ENCODE measurements at regions not wholly inside any gene's neighbourhood (a gene's known extent, or its start where the extent isn't known, plus 50 kb on each side); places are given as distances from the start of the nearest gene placed in this dataset.

DNA sequence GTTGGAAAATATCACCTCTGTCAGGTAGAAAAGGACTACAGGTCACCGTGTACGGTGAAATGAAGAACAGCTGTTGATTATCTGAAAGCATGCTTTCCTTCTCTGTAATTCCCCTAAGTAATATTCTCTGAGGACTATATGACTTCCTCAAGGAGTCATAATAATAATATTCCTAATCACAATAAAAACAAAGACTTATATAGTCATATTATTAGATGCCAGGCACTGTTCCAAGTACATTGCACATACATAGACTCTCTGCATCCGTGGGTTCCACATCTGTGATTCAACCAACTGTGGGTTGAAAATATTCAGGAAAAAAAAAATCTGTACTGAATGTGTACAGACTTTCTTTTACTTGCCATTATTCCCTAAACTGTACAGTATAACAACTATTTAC lies 512.4 kb upstream of the ID2 start:
- Histone ChIP-seq H3K9me3 (no peaks in the 10 kb centered on the region), H3K4me1 (ENCODE audit: control insufficient read depth in 1 of 2, insufficient read depth in 1 of 2, low read depth in 1 of 2, low read length in 1 of 2) (no peaks in the 10 kb centered on the region), H3K27me3 (no peaks in the 10 kb centered on the region), H3K36me3 (no peaks in the 10 kb centered on the region), H3K4me3 (ENCODE audit: low read depth in 1 of 2, low read length in 1 of 2) (no peak overlapping the region), H3K27ac (no peak overlapping the region)
- TF ChIP-seq, protein P1, sequence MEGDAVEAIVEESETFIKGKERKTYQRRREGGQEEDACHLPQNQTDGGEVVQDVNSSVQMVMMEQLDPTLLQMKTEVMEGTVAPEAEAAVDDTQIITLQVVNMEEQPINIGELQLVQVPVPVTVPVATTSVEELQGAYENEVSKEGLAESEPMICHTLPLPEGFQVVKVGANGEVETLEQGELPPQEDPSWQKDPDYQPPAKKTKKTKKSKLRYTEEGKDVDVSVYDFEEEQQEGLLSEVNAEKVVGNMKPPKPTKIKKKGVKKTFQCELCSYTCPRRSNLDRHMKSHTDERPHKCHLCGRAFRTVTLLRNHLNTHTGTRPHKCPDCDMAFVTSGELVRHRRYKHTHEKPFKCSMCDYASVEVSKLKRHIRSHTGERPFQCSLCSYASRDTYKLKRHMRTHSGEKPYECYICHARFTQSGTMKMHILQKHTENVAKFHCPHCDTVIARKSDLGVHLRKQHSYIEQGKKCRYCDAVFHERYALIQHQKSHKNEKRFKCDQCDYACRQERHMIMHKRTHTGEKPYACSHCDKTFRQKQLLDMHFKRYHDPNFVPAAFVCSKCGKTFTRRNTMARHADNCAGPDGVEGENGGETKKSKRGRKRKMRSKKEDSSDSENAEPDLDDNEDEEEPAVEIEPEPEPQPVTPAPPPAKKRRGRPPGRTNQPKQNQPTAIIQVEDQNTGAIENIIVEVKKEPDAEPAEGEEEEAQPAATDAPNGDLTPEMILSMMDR (IDR thresholded peaks at IDR 0.05), result no peak

DNA sequence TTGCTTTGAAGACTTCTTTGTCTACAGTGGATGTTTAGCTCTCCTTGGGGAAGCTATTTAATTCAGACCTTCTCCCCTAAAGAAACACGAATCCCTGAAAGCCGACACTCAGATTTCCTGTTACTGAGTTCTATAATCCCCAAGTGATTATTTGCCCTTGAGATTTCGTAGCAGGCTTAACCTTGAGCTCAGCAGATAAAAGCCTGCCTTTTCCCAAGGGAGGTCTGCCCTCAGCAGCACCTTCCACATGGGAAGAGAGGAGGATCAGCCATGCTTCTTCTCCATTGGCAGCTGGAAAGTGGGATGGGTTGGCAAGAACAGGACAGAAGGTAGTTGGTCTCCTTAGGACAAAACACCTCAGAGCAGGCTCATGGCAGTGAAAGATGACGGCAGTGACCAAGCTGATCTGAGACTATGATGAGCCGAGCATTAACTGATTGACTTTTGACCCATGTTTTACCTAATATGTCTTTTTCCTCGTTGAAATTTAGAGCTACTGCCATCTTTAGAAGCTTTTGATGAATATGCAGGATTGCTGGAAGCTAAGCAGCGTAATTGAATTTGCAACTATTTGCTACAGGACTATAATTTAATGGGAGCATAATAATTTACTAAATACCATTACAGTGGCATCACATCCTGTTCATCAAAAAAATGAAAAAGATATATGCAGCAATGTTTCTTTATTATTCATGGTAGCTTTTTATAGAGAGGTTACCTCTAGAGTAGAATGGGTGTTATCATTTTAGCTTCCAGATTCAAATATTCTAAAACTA lies 511.1 kb upstream of the ID2 start:
- no peaks in the 10 kb centered on the region for H3K27me3 ChIP-seq
- TF ChIP-seq, protein P1 (IDR thresholded peaks at IDR 0.05), result no peak
- H3K27ac ChIP-seq, result no peak overlapping the region
- no peaks in the 10 kb centered on the region for H3K9me3 ChIP-seq
- no peaks in the 10 kb centered on the region for H3K4me1 ChIP-seq (ENCODE audit: control insufficient read depth in 1 of 2, insufficient read depth in 1 of 2, low read depth in 1 of 2, low read length in 1 of 2)
- no peaks in the 10 kb centered on the region for H3K36me3 ChIP-seq
- H3K4me3 ChIP-seq (ENCODE audit: low read depth in 1 of 2, low read length in 1 of 2), result no peak overlapping the region

DNA sequence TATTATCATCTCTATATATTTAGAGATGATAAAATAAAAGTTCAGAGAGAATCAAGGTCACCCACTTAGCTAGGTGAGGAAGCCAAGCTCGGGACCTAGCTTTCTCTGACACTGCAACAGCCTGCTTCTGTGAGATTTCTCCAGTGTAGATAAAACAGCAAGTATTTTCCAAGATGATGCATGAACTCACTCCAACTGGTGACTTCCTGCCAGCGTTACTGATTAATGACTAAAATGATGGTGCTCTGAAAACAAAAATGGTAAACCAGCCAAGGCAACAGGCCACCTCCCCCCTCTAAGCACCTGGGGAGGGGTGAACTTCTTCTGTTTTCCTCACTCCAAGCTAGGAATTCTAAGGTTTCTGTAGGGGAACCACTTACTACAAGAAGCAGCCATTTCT lies 510.2 kb upstream of the ID2 start:
- Histone ChIP-seq H3K4me3 (ENCODE audit: low read depth in 1 of 2, low read length in 1 of 2) (no peak overlapping the region), H3K9me3 (no peaks in the 10 kb centered on the region), H3K27ac (no peak overlapping the region), H3K27me3 (no peaks in the 10 kb centered on the region), H3K36me3 (no peaks in the 10 kb centered on the region), H3K4me1 (ENCODE audit: control insufficient read depth in 1 of 2, insufficient read depth in 1 of 2, low read depth in 1 of 2, low read length in 1 of 2) (peaks cover 7% of the 10 kb centered on the region in 2 experiments)
- TF ChIP-seq, protein P1 (IDR thresholded peaks at IDR 0.05), result no peak

DNA sequence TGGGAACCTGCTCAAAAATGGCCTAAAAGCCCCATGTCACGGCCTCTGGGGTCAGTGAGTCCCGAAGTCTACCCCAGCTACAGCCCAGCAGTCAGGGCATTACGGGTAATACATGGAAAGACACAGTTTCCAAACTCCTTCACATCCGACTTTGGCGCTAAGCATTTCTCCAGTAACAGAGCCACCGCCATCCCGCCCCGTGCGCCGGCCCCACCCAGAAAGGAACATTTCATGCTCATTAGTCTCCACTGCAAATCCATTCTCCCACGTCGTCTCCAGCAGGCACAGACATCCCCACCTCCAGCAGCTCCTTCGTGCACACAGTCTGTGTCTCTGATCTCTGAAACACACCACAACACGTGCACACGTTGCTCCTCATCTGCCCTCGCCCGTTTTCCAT lies 509.2 kb upstream of the ID2 start:
- TF ChIP-seq, protein P1 (IDR thresholded peaks at IDR 0.05), result no peak
- no peak overlapping the region for H3K4me3 ChIP-seq (ENCODE audit: low read depth in 1 of 2, low read length in 1 of 2)
- no peak overlapping the region for H3K27ac ChIP-seq
- peaks cover 13 to 16% of the 10 kb centered on the region in 2 experiments for H3K4me1 ChIP-seq (ENCODE audit: control insufficient read depth in 1 of 2, insufficient read depth in 1 of 2, low read depth in 1 of 2, low read length in 1 of 2)
- H3K36me3 ChIP-seq, result no peaks in the 10 kb centered on the region
- no peaks in the 10 kb centered on the region for H3K9me3 ChIP-seq
- H3K27me3 ChIP-seq, result no peaks in the 10 kb centered on the region

DNA sequence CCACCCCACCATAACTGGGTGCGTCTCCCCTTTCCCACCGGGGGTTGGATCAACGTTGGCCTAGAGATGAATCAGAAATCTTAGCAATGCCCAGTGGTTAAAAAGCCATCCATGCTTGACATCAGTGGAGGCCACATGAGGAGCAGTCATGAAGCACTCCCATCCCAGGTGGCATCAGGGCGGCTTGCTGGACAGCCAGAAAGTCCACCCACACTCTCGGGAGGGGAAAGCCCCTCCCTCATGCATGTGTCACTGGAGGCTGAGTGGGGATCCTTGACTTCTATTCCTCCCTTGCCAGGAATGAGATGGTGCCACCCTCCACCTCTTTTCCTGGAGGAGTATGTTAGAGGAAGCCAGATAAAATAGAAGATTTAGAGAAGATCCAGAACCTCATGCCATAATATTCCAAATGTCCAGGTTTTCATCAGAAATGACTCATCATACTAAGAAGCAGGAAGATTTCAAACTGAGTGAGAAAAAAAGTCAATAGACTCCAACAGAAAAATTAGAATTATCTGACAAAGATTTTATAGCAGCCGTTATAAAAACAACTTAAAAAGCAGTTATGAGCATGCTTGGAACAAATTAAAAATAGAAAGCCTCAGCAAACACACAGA lies 507.1 kb upstream of the ID2 start:
- no peaks in the 10 kb centered on the region for H3K9me3 ChIP-seq
- H3K27ac ChIP-seq, result no peak overlapping the region
- no peaks in the 10 kb centered on the region for H3K27me3 ChIP-seq
- H3K4me3 ChIP-seq (ENCODE audit: low read depth in 1 of 2, low read length in 1 of 2), result no peak overlapping the region
- no peaks in the 10 kb centered on the region for H3K36me3 ChIP-seq
- H3K4me1 ChIP-seq (ENCODE audit: control insufficient read depth in 1 of 2, insufficient read depth in 1 of 2, low read depth in 1 of 2, low read length in 1 of 2), result peaks cover 13 to 16% of the 10 kb centered on the region in 2 experiments
- TF ChIP-seq, protein P1 (IDR thresholded peaks at IDR 0.05), result no peak
